Heart left ventricle (tissue), 13 donors: ENCODE measurements at regions not wholly inside any gene's neighbourhood (a gene's known extent, or its start where the extent isn't known, plus 50 kb on each side); places are given as distances from the start of the nearest gene placed in this dataset.

Experiments
- CTCF ChIP-seq, 12 donors: fragments of 200-600 bp; sonication (generic) in 4 of 12; IDR thresholded peaks; one replicate each; pipeline versions ENCODE4 v1.5.0 to v1.8.0; 2018 to 2022; ENCODE audit warnings: antibody characterized with exemption in 12 of 12, mild to moderate bottlenecking in 5 of 12
- POLR2A ChIP-seq, 2 donors: fragments of 450-650 bp; IDR thresholded peaks; one replicate each; pipeline ENCODE4 v1.6.1; 2017; ENCODE audit warnings: antibody characterized with exemption in 2 of 2, mild to moderate bottlenecking in 2 of 2, moderate library complexity in 2 of 2
- donor health status: ischemic (EF 13 %, LVEDD 7.1; RV severe dilation, severe dysfunction).
- donor health status: DM: no; HTN: yes; CAD: no.
- donor health status: DM: no; HTN: no; CAD: no.
- donor health status: ischemic (EF 25% LVEDD 6.9; RV normal size, moderate dysfunction).
- donor health status: ischemic (EF 25% LVEDD 5.7; RV mildly dilated, moderate dysfunction).
- donor health status: ischemic (EF 35%, LVEDD 5.7; RV mildly dilated, moderate dysfunction).
- donor health status: nonischemic (EF 11% LVEDD 7.7; RV severe dilation, severe dysfunction).
- donor health status: DM: yes; HTN: yes; CAD: no.
- donor health status: PGD.
- donor health status: ischemic (EF 29% LVEDD 5.4; RV normal size, mild dysfunction).
- donor health status: nonischemic (EF 23%, LVEDD 6.1; RV moderate dilation, normal function).

- no peak for TF ChIP-seq POLR2A (IDR thresholded peaks at IDR 0.05)
- TF ChIP-seq CTCF (IDR thresholded peaks at IDR 0.05) = no peak
These were observed 106.4 kb upstream of the MAGI3 start for GRCh38 chr1:113283914-113284313.
